ENCODE measurements at regions not wholly inside any gene's neighbourhood (a gene's known extent, or its start where the extent isn't known, plus 50 kb on each side); places are given as distances from the start of the nearest gene placed in this dataset.

GRCh38 chr11:134634897-134635831, 223.1 kb upstream of the B3GAT1 start:
- DNase-seq: no peak
- Mint-ChIP-seq H3K27ac (no peak overlapping the region), H3K4me3 (no peak overlapping the region), H3K27me3 (no peaks in the 10 kb centered on the region), H3K36me3 (ENCODE audit: low read depth) (no peaks in the 10 kb centered on the region), H3K9me3 (no peaks in the 10 kb centered on the region), H3K4me1 (no peaks in the 10 kb centered on the region)
- no peak for ATAC-seq

GRCh38 chr11:134633276-134633675, 221.2 kb upstream of the B3GAT1 start:
- no peaks in the 10 kb centered on the region for H3K9me3 Mint-ChIP-seq
- no peaks in the 10 kb centered on the region for H3K36me3 Mint-ChIP-seq (ENCODE audit: low read depth)
- no peaks in the 10 kb centered on the region for H3K4me1 Mint-ChIP-seq
- DNase-seq (no peak), ATAC-seq (no peak)
- no peak overlapping the region for H3K4me3 Mint-ChIP-seq
- H3K27ac Mint-ChIP-seq: no peak overlapping the region
- H3K27me3 Mint-ChIP-seq: peaks cover 2% of the 10 kb centered on the region

GRCh38 chr11:134632347-134633119, 220.5 kb upstream of the B3GAT1 start:
- Mint-ChIP-seq H3K4me1 (no peaks in the 10 kb centered on the region), H3K4me3 (no peak overlapping the region), H3K36me3 (ENCODE audit: low read depth) (no peaks in the 10 kb centered on the region), H3K27ac (no peak overlapping the region), H3K9me3 (no peaks in the 10 kb centered on the region), H3K27me3 (peaks cover 3% of the 10 kb centered on the region)
- ATAC-seq: no peak
- DNase-seq: no peak

GRCh38 chr11:134630861-134631260, 218.8 kb upstream of the B3GAT1 start:
- Mint-ChIP-seq H3K9me3 (no peaks in the 10 kb centered on the region), H3K4me1 (no peaks in the 10 kb centered on the region), H3K4me3 (no peak overlapping the region), H3K36me3 (ENCODE audit: low read depth) (no peaks in the 10 kb centered on the region), H3K27ac (no peak overlapping the region), H3K27me3 (peaks cover 6% of the 10 kb centered on the region)
- DNase-seq (no peak), ATAC-seq (no peak)

- no peaks in the 10 kb centered on the region for H3K36me3 Mint-ChIP-seq (ENCODE audit: low read depth)
Measured at GRCh38 chr11:134628426-134628825, 216.4 kb upstream of the B3GAT1 start.

GRCh38 chr11:134626032-134626431, 214.0 kb upstream of the B3GAT1 start:
- H3K36me3 Mint-ChIP-seq (ENCODE audit: low read depth): no peaks in the 10 kb centered on the region
- no peak overlapping the region for H3K27ac Mint-ChIP-seq
- ATAC-seq (no peak), DNase-seq (no peak)
- H3K27me3 Mint-ChIP-seq: peaks cover 11% of the 10 kb centered on the region
- H3K4me1 Mint-ChIP-seq: no peaks in the 10 kb centered on the region
- no peak overlapping the region for H3K4me3 Mint-ChIP-seq
- no peaks in the 10 kb centered on the region for H3K9me3 Mint-ChIP-seq

More at GRCh38 chr11:134628426-134628825, 216.4 kb upstream of the B3GAT1 start:
- Mint-ChIP-seq H3K9me3 (no peaks in the 10 kb centered on the region), H3K4me3 (no peak overlapping the region), H3K4me1 (no peaks in the 10 kb centered on the region), H3K27me3 (peaks cover 8% of the 10 kb centered on the region), H3K27ac (no peak overlapping the region)
- no peak for DNase-seq
- no peak for ATAC-seq

GRCh38 chr11:134625631-134626030, 213.6 kb upstream of the B3GAT1 start:
- no peaks in the 10 kb centered on the region for H3K4me1 Mint-ChIP-seq
- no peak for ATAC-seq
- no peaks in the 10 kb centered on the region for H3K9me3 Mint-ChIP-seq
- peaks cover 11% of the 10 kb centered on the region for H3K27me3 Mint-ChIP-seq
- no peak overlapping the region for H3K27ac Mint-ChIP-seq
- H3K36me3 Mint-ChIP-seq (ENCODE audit: low read depth): no peaks in the 10 kb centered on the region
- no peak for DNase-seq
- H3K4me3 Mint-ChIP-seq: no peak overlapping the region

- H3K27ac Mint-ChIP-seq: no peak overlapping the region
- ATAC-seq: no peak
Measured at GRCh38 chr11:134625151-134625550, 213.1 kb upstream of the B3GAT1 start.

GRCh38 chr11:134624166-134624920, 212.3 kb upstream of the B3GAT1 start:
- DNase-seq: no peak
- no peaks in the 10 kb centered on the region for H3K4me1 Mint-ChIP-seq
- H3K36me3 Mint-ChIP-seq (ENCODE audit: low read depth): no peaks in the 10 kb centered on the region
- H3K9me3 Mint-ChIP-seq: no peaks in the 10 kb centered on the region
- H3K4me3 Mint-ChIP-seq: no peak overlapping the region
- no peak for ATAC-seq
- H3K27me3 Mint-ChIP-seq: peaks cover 11% of the 10 kb centered on the region
- H3K27ac Mint-ChIP-seq: no peak overlapping the region

More at GRCh38 chr11:134625151-134625550, 213.1 kb upstream of the B3GAT1 start:
- Mint-ChIP-seq H3K4me1 (no peaks in the 10 kb centered on the region), H3K36me3 (ENCODE audit: low read depth) (no peaks in the 10 kb centered on the region), H3K27me3 (peaks cover 11% of the 10 kb centered on the region), H3K9me3 (no peaks in the 10 kb centered on the region), H3K4me3 (no peak overlapping the region)
- DNase-seq: no peak

- H3K4me1 Mint-ChIP-seq: no peaks in the 10 kb centered on the region
- no peak overlapping the region for H3K27ac Mint-ChIP-seq
- H3K27me3 Mint-ChIP-seq: peaks cover 11% of the 10 kb centered on the region
- ATAC-seq: no peak
- DNase-seq: no peak
- H3K4me3 Mint-ChIP-seq: no peak overlapping the region
- H3K36me3 Mint-ChIP-seq (ENCODE audit: low read depth): no peaks in the 10 kb centered on the region
- no peaks in the 10 kb centered on the region for H3K9me3 Mint-ChIP-seq
Measured at GRCh38 chr11:134623711-134624110, 211.7 kb upstream of the B3GAT1 start.

GRCh38 chr11:134622458-134622857, 210.4 kb upstream of the B3GAT1 start:
- ATAC-seq (no peak), DNase-seq (no peak)
- H3K4me3 Mint-ChIP-seq: no peak overlapping the region
- no peaks in the 10 kb centered on the region for H3K36me3 Mint-ChIP-seq (ENCODE audit: low read depth)
- H3K27me3 Mint-ChIP-seq: peaks cover 8% of the 10 kb centered on the region
- H3K9me3 Mint-ChIP-seq: no peaks in the 10 kb centered on the region
- no peaks in the 10 kb centered on the region for H3K4me1 Mint-ChIP-seq
- H3K27ac Mint-ChIP-seq: no peak overlapping the region

- Mint-ChIP-seq H3K36me3 (ENCODE audit: low read depth) (no peaks in the 10 kb centered on the region), H3K27me3 (peaks cover 3% of the 10 kb centered on the region), H3K9me3 (no peaks in the 10 kb centered on the region), H3K4me1 (no peaks in the 10 kb centered on the region), H3K27ac (no peak overlapping the region), H3K4me3 (no peak overlapping the region)
- DNase-seq (no peak), ATAC-seq (no peak)
Measured at GRCh38 chr11:134617360-134617759, 205.3 kb upstream of the B3GAT1 start.

GRCh38 chr11:134616038-134616437, 204.0 kb upstream of the B3GAT1 start:
- no peaks in the 10 kb centered on the region for H3K36me3 Mint-ChIP-seq (ENCODE audit: low read depth)
- DNase-seq: no peak
- H3K27ac Mint-ChIP-seq: no peak overlapping the region
- no peaks in the 10 kb centered on the region for H3K9me3 Mint-ChIP-seq
- H3K27me3 Mint-ChIP-seq: no peaks in the 10 kb centered on the region
- no peaks in the 10 kb centered on the region for H3K4me1 Mint-ChIP-seq
- ATAC-seq: no peak
- no peak overlapping the region for H3K4me3 Mint-ChIP-seq

GRCh38 chr11:134615041-134615615, 203.1 kb upstream of the B3GAT1 start:
- peak; percentile 26 for ATAC-seq
- no peaks in the 10 kb centered on the region for H3K9me3 Mint-ChIP-seq
- no peak overlapping the region for H3K4me3 Mint-ChIP-seq
- H3K4me1 Mint-ChIP-seq: no peaks in the 10 kb centered on the region
- no peaks in the 10 kb centered on the region for H3K36me3 Mint-ChIP-seq (ENCODE audit: low read depth)
- no peaks in the 10 kb centered on the region for H3K27me3 Mint-ChIP-seq
- H3K27ac Mint-ChIP-seq: no peak overlapping the region
- no peak for DNase-seq

Data from activated naive CD8-positive, alpha-beta T cell treated with anti-CD3 and anti-CD28 coated beads, Interleukin-2, amount 50 U/mL, for 24 hours (primary cell).